ENCODE measurements at regions not wholly inside any gene's neighbourhood (a gene's known extent, or its start where the extent isn't known, plus 50 kb on each side); places are given as distances from the start of the nearest gene placed in this dataset.

DNA sequence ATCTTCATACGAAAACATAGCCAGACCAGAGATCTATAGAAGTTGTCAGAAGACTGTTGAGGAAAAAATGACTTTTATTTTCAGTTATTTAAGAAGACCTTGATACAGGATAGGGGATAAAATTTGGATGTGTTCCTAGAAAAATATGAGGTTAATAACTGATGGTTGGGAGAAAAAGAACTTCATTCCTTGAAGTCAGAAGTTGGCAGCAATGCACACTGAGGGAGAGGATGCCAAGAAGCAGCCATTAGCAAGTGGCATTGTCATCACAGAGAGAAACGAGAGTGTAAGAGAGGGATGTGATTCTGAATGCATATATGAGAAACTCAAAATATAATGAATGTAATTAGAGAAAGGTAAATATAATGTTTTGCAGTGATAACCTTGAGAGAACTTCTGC, 382.1 kb upstream of the EPHA5 start:
- Histone ChIP-seq H3K27me3 (no peaks in the 10 kb centered on the region), H3K36me3 (replicated peaks in 1 of 2; ENCODE audit: insufficient read depth in 1 of 2, low read depth in 2 of 2) (no peaks in the 10 kb centered on the region), H3K4me3 (no peak overlapping the region), H3K27ac (no peak overlapping the region), H3K4me1 (no peaks in the 10 kb centered on the region), H3K9me3 (no peaks in the 10 kb centered on the region)
- no peak for ATAC-seq
- intact Hi-C loops (cut with DNase I) = no loop called here
- WGBS, 2 donors = 28 to 44% methylated on average over 2 of the region's 2 CpGs
- no peak for TF ChIP-seq POLR2A (IDR thresholded peaks at IDR 0.05)
- no peak for DNase-seq

DNA sequence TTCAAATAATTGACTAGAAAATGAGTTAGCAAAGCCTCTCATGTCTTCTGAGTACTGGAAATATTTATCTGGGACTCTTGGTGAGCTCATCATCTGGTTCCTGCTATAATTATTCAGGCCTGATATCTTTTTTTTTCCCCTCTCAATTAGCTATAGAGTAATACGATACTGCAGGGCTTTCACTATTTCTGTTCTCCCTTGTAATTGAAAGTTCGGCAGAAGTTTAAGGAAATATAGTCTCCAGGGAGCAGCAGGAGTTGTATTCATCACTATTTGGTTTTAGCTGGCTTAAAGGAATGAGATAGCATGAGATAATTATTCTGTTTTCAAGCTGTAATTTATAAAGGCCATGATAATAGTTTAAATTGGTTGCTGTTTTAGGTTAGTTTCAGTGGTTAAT, 378.6 kb upstream of the EPHA5 start:
- ATAC-seq = no peak
- H3K27ac ChIP-seq = no peak overlapping the region
- no peak for DNase-seq
- H3K4me1 ChIP-seq = no peaks in the 10 kb centered on the region
- TF ChIP-seq POLR2A (IDR thresholded peaks at IDR 0.05) = no peak
- TF ChIP-seq, protein P1, sequence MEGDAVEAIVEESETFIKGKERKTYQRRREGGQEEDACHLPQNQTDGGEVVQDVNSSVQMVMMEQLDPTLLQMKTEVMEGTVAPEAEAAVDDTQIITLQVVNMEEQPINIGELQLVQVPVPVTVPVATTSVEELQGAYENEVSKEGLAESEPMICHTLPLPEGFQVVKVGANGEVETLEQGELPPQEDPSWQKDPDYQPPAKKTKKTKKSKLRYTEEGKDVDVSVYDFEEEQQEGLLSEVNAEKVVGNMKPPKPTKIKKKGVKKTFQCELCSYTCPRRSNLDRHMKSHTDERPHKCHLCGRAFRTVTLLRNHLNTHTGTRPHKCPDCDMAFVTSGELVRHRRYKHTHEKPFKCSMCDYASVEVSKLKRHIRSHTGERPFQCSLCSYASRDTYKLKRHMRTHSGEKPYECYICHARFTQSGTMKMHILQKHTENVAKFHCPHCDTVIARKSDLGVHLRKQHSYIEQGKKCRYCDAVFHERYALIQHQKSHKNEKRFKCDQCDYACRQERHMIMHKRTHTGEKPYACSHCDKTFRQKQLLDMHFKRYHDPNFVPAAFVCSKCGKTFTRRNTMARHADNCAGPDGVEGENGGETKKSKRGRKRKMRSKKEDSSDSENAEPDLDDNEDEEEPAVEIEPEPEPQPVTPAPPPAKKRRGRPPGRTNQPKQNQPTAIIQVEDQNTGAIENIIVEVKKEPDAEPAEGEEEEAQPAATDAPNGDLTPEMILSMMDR (IDR thresholded peaks at IDR 0.05) = no peak
- 55 to 61% methylated on average over 2 of the region's 2 CpGs for WGBS, 2 donors
- H3K36me3 ChIP-seq (replicated peaks in 1 of 2; ENCODE audit: insufficient read depth in 1 of 2, low read depth in 2 of 2) = no peaks in the 10 kb centered on the region
- no peaks in the 10 kb centered on the region for H3K27me3 ChIP-seq
- H3K9me3 ChIP-seq = no peaks in the 10 kb centered on the region
- intact Hi-C loops (cut with DNase I) = no loop called here
- H3K4me3 ChIP-seq = no peak overlapping the region

DNA sequence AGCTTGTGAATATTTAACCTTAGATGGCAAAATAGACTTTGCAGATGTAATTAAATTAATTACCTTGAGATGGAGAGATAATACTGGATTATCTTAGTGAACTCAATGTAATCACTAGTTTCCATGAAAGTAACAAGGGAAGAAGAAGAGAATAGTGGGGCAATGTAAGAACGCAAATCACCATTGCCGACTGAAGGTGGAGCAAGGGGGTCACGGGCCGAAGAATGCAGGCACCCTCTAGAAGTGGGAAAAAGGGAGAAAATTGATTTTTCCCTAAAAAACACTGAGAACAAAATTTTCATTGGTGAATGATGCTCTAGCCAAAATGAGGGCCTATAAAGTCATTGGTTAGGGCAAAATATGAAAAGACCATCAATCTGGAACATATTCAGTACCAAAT, 375.6 kb upstream of the EPHA5 start:
- 53 to 58% methylated on average over 4 of the region's 4 CpGs for WGBS, 2 donors

DNA sequence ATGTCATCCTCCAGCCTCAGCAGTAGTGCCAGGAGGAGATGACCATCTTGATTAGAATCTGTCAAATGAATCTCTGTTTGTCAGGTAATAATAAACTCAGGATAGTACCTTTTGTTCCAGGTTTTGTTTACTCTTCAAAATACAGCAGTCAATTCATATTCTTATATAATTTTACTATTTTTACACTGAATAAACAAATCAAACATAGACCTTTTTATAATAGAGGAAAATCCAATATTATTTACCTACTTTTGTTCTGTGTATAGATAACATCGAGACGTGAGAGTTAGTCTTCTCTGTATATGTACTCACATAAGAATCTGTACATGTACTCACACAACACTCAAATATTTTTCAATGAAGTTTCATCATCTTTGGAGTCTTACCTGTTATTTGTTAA, 365.4 kb upstream of the EPHA5 start:
- Histone ChIP-seq H3K27ac (no peak overlapping the region), H3K4me3 (no peak overlapping the region), H3K4me1 (no peaks in the 10 kb centered on the region), H3K27me3 (no peaks in the 10 kb centered on the region), H3K9me3 (no peaks in the 10 kb centered on the region), H3K36me3 (replicated peaks in 1 of 2; ENCODE audit: insufficient read depth in 1 of 2, low read depth in 2 of 2) (no peaks in the 10 kb centered on the region)
- no peak for TF ChIP-seq POLR2A (IDR thresholded peaks at IDR 0.05)
- TF ChIP-seq, protein P1 (IDR thresholded peaks at IDR 0.05) = no peak
- intact Hi-C loops (cut with DNase I) = no loop called here
- ATAC-seq = no peak
- WGBS, 2 donors = 20 to 38% methylated on average over 2 of the region's 2 CpGs
- DNase-seq = no peak

More for the DNA sequence above, 375.6 kb upstream of the EPHA5 start:
- intact Hi-C loops (cut with DNase I) = no loop called here
- Histone ChIP-seq H3K9me3 (no peaks in the 10 kb centered on the region), H3K36me3 (replicated peaks in 1 of 2; ENCODE audit: insufficient read depth in 1 of 2, low read depth in 2 of 2) (no peaks in the 10 kb centered on the region), H3K27ac (no peak overlapping the region), H3K4me3 (no peak overlapping the region), H3K27me3 (no peaks in the 10 kb centered on the region), H3K4me1 (no peaks in the 10 kb centered on the region)
- no peak for TF ChIP-seq POLR2A (IDR thresholded peaks at IDR 0.05)
- TF ChIP-seq, protein P1 (IDR thresholded peaks at IDR 0.05) = no peak
- no peak for ATAC-seq
- no peak for DNase-seq

DNA sequence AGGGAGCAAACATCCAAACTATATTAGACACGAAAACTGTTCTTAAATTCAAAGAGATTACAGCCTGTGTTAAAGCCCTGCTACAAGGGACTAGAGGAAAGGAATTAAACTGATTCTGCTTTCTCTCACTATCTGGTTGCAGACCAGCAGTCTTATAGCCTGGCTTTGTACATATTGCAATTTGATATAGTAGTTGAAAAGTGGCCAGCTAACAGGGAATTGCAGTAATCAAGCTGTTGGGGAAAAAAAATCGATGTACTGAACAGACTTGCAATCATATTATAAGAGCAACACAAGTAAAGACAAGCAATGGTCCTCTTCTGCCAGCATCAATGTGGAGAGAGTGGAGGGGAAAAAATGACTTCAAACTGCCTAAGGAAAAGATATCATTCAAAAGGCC, 364.4 kb upstream of the EPHA5 start:
- Histone ChIP-seq H3K4me1 (no peaks in the 10 kb centered on the region), H3K27ac (no peak overlapping the region), H3K4me3 (no peak overlapping the region), H3K36me3 (replicated peaks in 1 of 2; ENCODE audit: insufficient read depth in 1 of 2, low read depth in 2 of 2) (no peaks in the 10 kb centered on the region), H3K27me3 (no peaks in the 10 kb centered on the region), H3K9me3 (no peaks in the 10 kb centered on the region)
- no peak for DNase-seq
- no peak for TF ChIP-seq POLR2A (IDR thresholded peaks at IDR 0.05)
- TF ChIP-seq, protein P1 (IDR thresholded peaks at IDR 0.05) = no peak
- ATAC-seq = no peak
- intact Hi-C loops (cut with DNase I) = no loop called here
- WGBS, 2 donors = 14 to 26% methylated on average over 2 of the region's 2 CpGs
